GM19397 (cell line): ENCODE measurements at regions not wholly inside any gene's neighbourhood (a gene's known extent, or its start where the extent isn't known, plus 50 kb on each side); places are given as distances from the start of the nearest gene placed in this dataset.
"Not testable (repeated sequence)": the region's sequence is repeated elsewhere in the genome, so short reads cannot be mapped to it uniquely, and the experiment has no call there.

ENCODE experiments used
- ATAC-seq: cut with Tn5 transposase; IDR thresholded peaks from one replicate; pipeline ENCODE4 v1.9.1; 2021; ENCODE audit warnings: mild to moderate bottlenecking, moderate library complexity; ENCODE audit not compliant: unreplicated experiment

GRCh38 chr5:6115852-6116251, 262.5 kb downstream of the MED10 start:
- ATAC-seq: no peak

- no peak for ATAC-seq
Measured at GRCh38 chr5:6112538-6112937, 265.8 kb downstream of the MED10 start.

- ATAC-seq: no peak
Measured at GRCh38 chr5:6112125-6112524, 266.2 kb downstream of the MED10 start.

GRCh38 chr5:6111131-6111530, 267.2 kb downstream of the MED10 start:
- no peak for ATAC-seq

GRCh38 chr5:6110441-6111005, 267.8 kb downstream of the MED10 start:
- ATAC-seq: no peak

GRCh38 chr5:6108981-6109825, 269.1 kb downstream of the MED10 start:
- ATAC-seq: no peak

- ATAC-seq: no peak
Measured at GRCh38 chr5:6108540-6108848, 269.9 kb downstream of the MED10 start.

- no peak for ATAC-seq
Measured at GRCh38 chr5:6107675-6108539, 270.4 kb downstream of the MED10 start.

- no peak for ATAC-seq
Measured at GRCh38 chr5:6106756-6107155, 271.6 kb downstream of the MED10 start.

GRCh38 chr5:6105320-6105719, 273.0 kb downstream of the MED10 start:
- ATAC-seq: no peak

GRCh38 chr5:6096101-6096500, 282.2 kb downstream of the MED10 start:
- no peak for ATAC-seq

GRCh38 chr5:6094180-6094579, 284.2 kb downstream of the MED10 start:
- ATAC-seq: not testable (repeated sequence)

GRCh38 chr5:6090838-6091237, 287.5 kb downstream of the MED10 start:
- ATAC-seq: no peak

GRCh38 chr5:6090079-6090654, 288.2 kb downstream of the MED10 start:
- no peak for ATAC-seq

- no peak for ATAC-seq
Measured at GRCh38 chr5:6088706-6089105, 289.6 kb downstream of the MED10 start.

GRCh38 chr5:6087576-6087975, 290.8 kb downstream of the MED10 start:
- ATAC-seq: no peak

- ATAC-seq: no peak
Measured at GRCh38 chr5:6086871-6087270, 291.5 kb downstream of the MED10 start.

- no peak for ATAC-seq
Measured at GRCh38 chr5:6085341-6085860, 292.9 kb downstream of the MED10 start.

- no peak for ATAC-seq
Measured at GRCh38 chr5:6084836-6085235, 293.5 kb downstream of the MED10 start.

GRCh38 chr5:6084376-6084775, 294.0 kb downstream of the MED10 start:
- ATAC-seq: no peak

GRCh38 chr5:6083311-6083978, 294.9 kb downstream of the MED10 start:
- no peak for ATAC-seq
